IPS DF 19.7 (cell line): ENCODE measurements at regions not wholly inside any gene's neighbourhood (a gene's known extent, or its start where the extent isn't known, plus 50 kb on each side); places are given as distances from the start of the nearest gene placed in this dataset.
A peak's percentile ranks its signal among the peaks of the same experiment; 100 is the strongest.
"Not testable (repeated sequence)": the region's sequence is repeated elsewhere in the genome, so short reads cannot be mapped to it uniquely, and the experiment has no call there.

Experiments
- DNase-seq: peaks from one replicate; pipeline ENCODE4 v3.0.0-alpha.2; 2013; ENCODE audit warnings: low read depth, low spot score

DNA sequence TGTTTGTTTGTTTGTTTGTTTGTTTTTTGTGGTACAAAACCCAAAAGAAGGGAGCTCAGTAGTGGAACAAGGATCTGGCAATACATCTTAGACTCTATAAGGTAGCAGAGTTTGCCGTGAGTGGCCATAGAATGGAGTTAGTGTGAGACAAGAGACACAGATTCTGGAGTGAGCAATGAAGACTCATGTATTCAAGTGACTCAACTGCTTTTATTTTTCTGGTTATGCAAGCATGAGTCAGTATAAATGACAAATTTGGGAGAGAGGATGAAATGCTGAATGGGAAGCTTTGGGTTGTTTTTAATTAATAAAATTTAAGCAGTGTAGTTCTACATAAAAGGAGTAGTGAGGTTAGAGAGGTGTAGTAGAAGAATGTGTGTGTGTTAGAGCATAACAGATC, 143.6 kb upstream of the ANO5 start:
- DNase-seq = no peak

DNA sequence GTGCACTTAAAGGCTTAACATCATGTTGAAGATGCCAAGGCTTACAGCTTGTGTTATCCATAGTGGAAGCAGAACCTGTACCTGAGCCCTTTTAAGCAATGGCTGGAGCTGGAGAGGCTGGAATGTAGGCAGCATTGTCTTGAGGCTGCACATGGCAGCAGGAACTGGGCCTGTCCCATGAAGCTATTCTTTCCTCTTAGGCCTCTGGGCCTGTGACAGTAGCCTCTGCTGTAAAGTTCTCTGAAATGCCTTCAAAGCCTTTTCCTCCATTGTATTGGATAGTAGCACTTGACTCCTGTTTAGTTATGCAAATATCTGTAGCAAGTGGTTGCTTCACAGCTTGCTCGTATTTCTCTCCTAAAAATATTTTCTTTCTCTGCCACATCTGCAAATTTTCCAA, 127.4 kb upstream of the ANO5 start:
- DNase-seq = peak; percentile 30

DNA sequence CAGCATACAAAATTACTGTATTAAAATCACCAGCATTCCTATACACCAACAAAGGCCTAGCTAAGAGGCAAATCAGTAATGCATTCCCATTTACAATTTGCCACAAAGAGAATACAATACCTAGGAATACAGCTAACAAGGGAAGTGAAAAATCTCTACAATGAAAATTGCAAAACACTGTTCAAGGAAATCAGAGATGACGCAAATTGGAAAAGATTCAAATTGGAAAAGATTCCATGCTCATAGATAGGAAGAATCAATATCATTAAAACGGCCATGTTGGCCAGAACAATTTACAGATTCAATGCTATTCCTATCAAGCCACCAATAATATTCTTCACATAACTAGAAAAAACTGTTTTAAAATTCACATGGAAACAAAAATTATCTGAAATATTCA, 123.0 kb upstream of the ANO5 start:
- no peak for DNase-seq

DNA sequence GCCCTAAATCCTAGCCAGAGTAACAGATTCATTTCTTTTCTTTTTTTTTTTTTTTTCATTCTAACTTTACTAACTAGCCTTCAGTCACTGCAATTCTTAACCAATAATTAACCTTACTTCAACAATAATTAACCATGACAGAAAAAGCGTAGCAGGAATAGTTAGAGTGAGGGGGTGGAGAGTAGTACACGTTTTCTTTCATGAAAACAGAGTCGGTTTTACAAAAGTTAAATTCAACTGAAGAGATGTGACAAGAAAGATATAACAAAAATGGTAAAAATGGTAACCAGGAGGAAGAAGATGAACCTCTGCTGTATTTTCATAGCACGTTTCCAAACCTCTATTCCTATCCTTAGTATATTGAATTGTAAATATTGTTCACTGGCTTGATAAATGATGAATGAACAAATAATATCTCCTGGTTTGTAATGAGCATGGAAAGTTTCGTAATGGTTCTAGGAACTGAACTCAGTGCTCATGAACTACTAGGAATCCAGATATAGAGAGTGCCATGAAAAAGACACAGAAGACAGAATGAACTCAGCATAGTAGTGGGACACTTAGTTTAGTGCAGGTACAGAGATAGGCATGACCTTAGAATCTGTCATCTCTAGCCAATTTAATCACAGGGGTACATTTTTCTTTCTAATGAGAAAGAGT, 116.5 kb upstream of the ANO5 start:
- no peak for DNase-seq

DNA sequence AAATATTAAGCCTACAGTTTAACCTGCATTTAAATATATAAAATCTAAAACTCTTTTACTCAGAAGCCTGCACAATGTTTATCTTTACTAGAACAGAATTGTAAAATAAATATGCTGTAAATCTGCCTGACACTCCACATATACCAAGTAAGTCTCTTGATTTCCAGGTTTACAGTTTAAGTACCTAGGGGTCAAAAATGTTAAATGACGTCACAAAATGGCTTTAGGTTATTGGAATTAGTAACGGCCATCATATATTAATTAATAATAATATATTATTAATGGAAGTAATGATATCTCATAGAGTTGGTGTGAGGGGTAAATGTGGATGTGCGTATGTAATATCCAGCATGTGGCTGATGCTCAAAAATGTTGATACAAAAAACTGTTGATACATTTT, 114.8 kb upstream of the ANO5 start:
- no peak for DNase-seq

DNA sequence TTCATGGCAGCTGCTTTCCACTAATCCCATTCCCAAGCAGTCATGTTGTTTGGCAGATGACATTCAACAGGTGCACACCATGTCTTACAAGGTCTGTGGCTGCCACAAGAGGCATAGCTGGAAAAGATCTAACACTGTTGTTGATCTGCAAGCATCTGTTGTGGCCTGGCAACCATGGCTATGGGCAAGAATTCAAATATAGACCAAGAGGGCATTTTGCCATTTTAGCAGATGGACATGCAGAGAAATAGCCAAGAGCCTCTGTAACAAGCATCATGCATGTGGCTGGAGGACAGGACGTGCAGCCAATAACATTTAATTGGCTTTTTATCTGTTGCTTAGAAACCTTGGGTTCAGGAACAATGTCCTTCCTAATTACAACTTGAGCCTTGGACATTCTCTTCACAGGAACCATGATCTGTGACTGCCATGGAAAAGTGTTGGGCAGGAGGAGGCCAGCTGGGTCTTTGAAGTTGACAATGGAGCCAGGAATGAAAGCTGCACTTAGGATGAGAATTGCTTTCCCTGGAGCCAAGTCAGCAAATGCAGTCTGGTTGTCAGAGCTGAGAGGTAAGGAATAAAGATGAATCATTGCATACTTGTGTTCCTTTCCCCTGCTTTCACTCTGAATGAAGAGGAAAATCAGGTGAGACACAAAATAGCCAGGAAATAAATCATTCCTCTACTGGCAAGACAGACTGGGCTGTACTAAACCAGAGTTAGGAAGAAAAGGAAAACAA, 113.6 kb upstream of the ANO5 start:
- DNase-seq = no peak

DNA sequence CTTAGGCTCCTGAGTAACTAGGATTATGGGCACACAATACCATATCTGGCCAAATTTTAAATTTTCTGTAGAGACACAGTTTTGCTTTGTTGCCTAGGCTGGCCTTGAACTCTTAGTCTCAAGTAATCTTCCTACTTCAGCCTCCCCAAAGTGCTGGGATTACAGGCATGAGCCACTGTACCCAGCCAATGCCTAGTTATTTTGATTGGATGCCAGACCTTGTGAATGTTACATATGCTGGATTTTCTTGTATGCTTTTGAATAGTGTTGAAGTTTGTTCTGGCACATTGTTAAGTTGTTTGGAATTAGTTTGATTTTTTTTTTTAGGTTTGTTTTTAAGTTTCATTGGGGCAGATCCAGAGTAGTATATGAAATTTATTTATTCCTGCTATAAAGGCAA, 110.7 kb upstream of the ANO5 start:
- no peak for DNase-seq

DNA sequence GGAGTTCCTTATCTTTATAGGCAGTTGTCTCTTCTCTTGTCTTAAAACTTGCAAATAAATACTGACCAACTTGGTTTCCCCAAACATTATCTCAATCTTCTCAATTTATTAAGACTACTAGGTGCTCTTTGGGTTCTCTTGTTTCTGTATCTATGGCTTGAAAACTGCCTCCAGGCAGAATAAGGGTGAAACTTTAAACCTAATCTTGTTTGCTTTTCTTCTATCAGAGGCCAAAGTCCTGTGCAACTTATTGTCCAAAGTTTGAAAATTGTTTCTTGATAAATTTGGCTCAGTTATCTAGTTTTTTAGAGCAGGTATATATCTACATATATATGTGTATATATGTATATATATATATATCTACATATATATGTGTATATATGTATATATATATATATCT, 110.1 kb upstream of the ANO5 start:
- no peak for DNase-seq

DNA sequence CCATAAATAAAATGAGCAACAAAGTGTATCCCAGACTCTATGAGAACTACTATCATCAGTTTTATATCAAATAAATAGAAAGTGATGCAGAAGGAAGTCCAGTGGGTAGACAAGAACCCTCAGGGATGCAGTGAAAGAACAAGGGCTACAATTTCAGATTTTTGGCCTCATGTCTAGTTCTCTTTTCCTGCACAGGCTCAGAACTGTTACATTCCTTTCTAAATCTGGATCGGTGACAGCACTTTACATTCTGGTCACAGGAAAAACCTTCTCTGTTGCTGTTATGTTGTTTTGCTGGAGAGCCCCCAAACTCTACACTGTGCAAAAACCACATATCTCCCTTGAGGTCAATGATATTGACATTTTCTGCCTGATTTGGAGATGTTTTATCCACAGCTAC, 108.8 kb upstream of the ANO5 start:
- DNase-seq = no peak

DNA sequence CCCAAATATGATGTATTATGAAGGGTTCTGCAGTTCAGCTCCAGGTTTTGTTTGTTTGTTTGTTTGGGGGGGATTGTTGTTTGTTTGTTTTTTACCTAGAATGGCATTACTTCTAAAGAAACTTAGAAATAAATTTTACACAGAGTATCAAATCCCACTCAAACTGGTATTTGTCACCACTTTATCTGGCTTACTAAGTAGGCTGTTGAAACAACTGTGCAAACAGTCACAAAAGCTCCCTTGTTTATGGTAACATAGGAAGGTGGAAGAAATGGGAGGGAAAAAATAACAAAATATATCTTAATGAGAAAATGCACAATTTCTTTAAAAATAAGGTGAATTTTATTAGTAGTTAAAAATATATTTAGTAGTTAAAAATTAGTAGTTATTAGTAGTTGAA, 108.3 kb upstream of the ANO5 start:
- DNase-seq = no peak

DNA sequence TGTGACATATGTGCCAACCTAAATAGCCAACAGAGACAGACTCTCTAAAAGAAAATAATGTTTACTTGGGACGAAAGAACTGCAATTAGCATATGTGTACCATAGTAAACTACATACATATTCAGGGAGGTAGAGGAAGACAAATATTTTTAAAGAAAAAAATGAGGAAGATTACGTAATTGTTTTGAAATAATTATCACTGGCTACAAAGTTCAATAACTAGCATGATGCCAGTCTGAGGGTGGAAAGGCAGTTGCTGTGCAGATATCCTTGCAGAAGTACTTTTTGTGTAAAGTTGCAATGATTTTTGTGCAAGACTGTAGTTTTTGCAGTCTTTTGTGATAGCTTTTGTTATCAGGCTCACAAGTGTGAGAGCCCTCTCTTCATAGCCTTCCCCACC, 103.3 kb upstream of the ANO5 start:
- DNase-seq = no peak

DNA sequence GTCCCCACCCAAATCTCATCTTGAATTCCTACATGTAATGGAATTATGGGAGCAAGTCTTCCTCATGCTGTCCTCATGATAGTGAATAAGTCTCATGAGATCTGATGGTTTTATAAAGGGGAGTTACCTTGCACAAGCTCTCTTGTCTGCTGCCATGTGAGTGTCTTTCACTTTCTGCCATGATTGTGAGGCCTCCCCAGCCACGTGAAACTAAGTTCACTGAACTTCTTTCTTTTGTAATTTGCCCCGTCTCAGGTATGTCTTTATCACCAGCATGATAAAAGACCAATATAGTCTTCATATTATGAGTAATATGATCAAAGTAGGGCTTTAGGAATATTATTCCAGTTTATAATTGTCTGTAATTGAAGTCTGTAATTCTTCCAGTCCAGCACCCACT, 86.3 kb upstream of the ANO5 start:
- DNase-seq = no peak

DNA sequence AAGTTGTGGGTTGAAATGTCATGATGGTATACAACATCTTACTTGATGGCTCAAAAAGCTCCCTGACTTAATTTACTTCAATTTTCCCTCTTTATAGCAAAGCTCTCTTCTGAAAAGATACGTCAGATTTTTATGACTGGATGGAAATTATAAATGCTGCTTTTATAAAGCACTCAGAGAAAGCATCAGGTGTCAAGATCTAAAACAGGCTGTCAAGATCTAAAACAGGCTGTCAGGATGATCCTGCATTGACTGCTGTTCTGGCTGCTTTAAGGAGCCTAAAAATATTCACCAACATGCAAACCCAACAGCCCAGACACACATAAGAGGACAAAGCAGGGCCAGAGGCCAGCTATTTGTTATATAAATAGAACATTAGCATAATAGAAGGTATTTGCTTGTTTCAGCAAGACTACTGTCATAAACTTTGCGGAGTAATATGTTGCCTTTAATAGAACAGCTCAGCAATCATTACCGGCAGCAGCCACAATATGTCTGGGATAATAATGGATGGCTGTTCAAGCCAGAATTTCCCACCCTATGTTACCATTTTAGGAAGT, 77.3 kb upstream of the ANO5 start:
- DNase-seq = no peak

DNA sequence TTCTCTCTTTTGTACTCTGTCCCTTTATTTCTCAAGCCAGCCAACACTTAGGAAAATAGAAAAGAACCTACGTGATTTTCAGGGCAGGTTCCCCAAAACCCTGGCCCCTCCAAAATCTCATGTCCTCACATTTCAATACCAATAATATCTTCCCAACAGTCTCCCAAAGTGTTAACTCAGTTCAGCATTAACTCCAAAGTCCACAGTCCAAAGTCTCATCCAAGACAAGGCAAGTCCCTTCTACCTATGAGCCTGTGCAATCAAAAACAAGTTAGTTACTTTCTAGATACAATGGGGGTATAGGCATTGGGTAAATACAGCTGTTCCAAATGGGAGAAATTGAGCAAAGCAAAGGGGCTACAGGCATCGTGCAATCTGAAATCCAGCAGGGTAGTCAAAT, 64.9 kb upstream of the ANO5 start:
- not testable (repeated sequence) for DNase-seq

DNA sequence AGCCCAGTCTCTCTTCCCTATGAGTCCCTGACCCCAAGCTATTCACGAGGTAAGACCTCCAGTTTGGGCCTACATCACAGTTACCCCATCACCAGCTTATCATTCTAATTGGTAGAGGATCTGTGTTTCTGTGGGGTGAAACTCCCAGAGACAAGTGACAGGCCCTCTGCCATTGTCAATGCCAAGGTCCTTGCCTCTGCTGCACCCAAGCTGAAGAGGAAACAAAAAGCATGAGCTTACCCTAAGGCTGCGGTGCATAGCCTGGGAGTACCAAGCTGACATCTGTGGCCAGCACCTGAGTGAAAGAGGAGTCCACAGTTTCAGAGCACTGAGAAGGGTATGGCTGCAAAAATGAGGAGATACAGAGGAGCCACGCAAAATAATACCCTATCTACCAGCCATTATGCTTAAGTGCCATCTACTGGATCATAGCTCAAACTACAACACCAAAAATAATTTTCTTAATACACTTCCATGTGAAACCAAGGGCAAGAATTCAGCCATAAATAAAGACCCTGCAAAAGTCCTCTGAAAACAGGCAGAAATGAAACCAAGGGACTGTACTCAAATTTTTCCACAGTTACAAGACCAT, 62.3 kb upstream of the ANO5 start:
- no peak for DNase-seq

DNA sequence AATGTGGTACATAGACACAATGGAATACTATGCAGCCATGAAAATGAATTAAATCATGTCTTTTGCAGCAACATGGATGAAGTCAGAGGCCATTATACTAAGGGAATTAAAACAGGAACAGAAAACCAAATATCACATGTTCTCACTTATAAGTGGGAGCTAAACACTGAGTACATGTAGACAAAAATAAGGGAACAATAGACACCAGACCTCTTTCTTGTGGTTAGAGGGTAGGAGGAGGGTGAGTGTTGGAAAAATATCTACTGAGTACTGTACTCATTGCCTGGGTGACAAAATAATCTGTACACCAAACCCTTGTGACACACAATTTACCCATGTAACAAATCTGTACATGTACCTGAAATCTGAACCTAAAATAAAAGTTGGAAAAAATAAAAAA, 59.1 kb upstream of the ANO5 start:
- no peak for DNase-seq

DNA sequence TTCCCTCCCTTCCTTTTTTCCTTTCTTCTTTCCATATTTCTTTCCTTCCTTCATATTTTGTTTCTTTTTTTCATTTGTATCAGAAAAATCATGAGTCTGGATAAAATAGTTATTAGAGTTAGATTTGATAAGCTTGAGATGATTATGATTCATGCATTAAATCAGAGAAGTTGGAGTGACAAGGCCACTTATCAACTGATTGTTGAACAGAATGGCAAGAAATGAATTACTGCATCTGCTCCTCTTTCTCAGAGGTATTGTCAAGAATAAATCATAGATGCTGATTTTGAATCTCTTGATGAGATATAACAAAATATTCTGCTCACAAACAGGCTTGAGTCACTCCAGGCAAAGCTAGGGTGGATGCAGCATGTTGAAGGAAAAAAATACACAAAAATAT, 54.6 kb upstream of the ANO5 start:
- DNase-seq = no peak
